HG02938 (cell line): ENCODE measurements at regions not wholly inside any gene's neighbourhood (a gene's known extent, or its start where the extent isn't known, plus 50 kb on each side); places are given as distances from the start of the nearest gene placed in this dataset.
"Not testable (repeated sequence)": the region's sequence is repeated elsewhere in the genome, so short reads cannot be mapped to it uniquely, and the experiment has no call there.

Source experiments
- ATAC-seq: cut with Tn5 transposase; IDR thresholded peaks from one replicate; pipeline ENCODE4 v1.9.1; 2021; ENCODE audit warnings: mild to moderate bottlenecking, moderate library complexity; ENCODE audit not compliant: unreplicated experiment

- no peak for ATAC-seq
These were observed 55.0 kb upstream of the IL33 start for GRCh38 chr9:6160579-6160978.

GRCh38 chr9:6153425-6153824 is 62.2 kb upstream of the IL33 start:
- ATAC-seq = no peak

GRCh38 chr9:6152788-6153187 is 62.8 kb upstream of the IL33 start:
- no peak for ATAC-seq

- ATAC-seq = no peak
These were observed 65.1 kb upstream of the IL33 start for GRCh38 chr9:6150483-6150882.

GRCh38 chr9:6149315-6149714 is 66.3 kb upstream of the IL33 start:
- no peak for ATAC-seq

GRCh38 chr9:6147846-6148245 is 67.8 kb upstream of the IL33 start:
- ATAC-seq = no peak

GRCh38 chr9:6144947-6145346 is 70.7 kb upstream of the IL33 start:
- no peak for ATAC-seq

- ATAC-seq = no peak
These were observed 72.7 kb upstream of the IL33 start for GRCh38 chr9:6142799-6143454.

GRCh38 chr9:6135780-6136179 is 79.8 kb upstream of the IL33 start:
- not testable (repeated sequence) for ATAC-seq

GRCh38 chr9:6134661-6135180 is 80.9 kb upstream of the IL33 start:
- ATAC-seq = no peak

- ATAC-seq = peak; percentile 90
These were observed 82.1 kb upstream of the IL33 start for GRCh38 chr9:6133346-6134063.

GRCh38 chr9:6132650-6133049 is 83.0 kb upstream of the IL33 start:
- no peak for ATAC-seq

GRCh38 chr9:6128030-6128429 is 87.6 kb upstream of the IL33 start:
- no peak for ATAC-seq

GRCh38 chr9:6126377-6126776 is 89.2 kb upstream of the IL33 start:
- no peak for ATAC-seq

- ATAC-seq = no peak
These were observed 92.2 kb upstream of the IL33 start for GRCh38 chr9:6123416-6123815.

GRCh38 chr9:6121707-6122106 is 93.9 kb upstream of the IL33 start:
- no peak for ATAC-seq

- ATAC-seq = no peak
These were observed 99.0 kb upstream of the RANBP6 start for GRCh38 chr9:6114424-6114823.

GRCh38 chr9:6113819-6114218 is 98.4 kb upstream of the RANBP6 start:
- no peak for ATAC-seq

GRCh38 chr9:6113312-6113711 is 97.9 kb upstream of the RANBP6 start:
- ATAC-seq = no peak

GRCh38 chr9:6109986-6110385 is 94.6 kb upstream of the RANBP6 start:
- ATAC-seq = no peak

- ATAC-seq = no peak
These were observed 94.1 kb upstream of the RANBP6 start for GRCh38 chr9:6109571-6109970.

- ATAC-seq = peak; percentile 72
These were observed 91.4 kb upstream of the RANBP6 start for GRCh38 chr9:6106711-6107339.
